ENCODE measurements at regions not wholly inside any gene's neighbourhood (a gene's known extent, or its start where the extent isn't known, plus 50 kb on each side); places are given as distances from the start of the nearest gene placed in this dataset.

GRCh38 chr1:39153684-39154083 lies 50.8 kb upstream of the MACF1 start:
- Histone ChIP-seq H3K27me3 (no peaks in the 10 kb centered on the region), H3K36me3 (no peaks in the 10 kb centered on the region), H3K27ac (peak overlapping the region; percentile 76 to 81 (median 80)), H3K4me1 (peaks cover 0 to 92% (median 80%) of the 10 kb centered on the region in 4 donors), H3K9me3 (no peaks in the 10 kb centered on the region), H3K4me3 (no peak overlapping the region)
- intact Hi-C loops (cut with DNase I), result no loop called here
- DNase-seq, result no peak
- TF ChIP-seq EP300 (IDR thresholded peaks at IDR 0.05) (no peak), POLR2AphosphoS5 (IDR thresholded peaks at IDR 0.05) (no peak), POLR2A (IDR thresholded peaks at IDR 0.05) (no peak)
- TF ChIP-seq, protein P1, sequence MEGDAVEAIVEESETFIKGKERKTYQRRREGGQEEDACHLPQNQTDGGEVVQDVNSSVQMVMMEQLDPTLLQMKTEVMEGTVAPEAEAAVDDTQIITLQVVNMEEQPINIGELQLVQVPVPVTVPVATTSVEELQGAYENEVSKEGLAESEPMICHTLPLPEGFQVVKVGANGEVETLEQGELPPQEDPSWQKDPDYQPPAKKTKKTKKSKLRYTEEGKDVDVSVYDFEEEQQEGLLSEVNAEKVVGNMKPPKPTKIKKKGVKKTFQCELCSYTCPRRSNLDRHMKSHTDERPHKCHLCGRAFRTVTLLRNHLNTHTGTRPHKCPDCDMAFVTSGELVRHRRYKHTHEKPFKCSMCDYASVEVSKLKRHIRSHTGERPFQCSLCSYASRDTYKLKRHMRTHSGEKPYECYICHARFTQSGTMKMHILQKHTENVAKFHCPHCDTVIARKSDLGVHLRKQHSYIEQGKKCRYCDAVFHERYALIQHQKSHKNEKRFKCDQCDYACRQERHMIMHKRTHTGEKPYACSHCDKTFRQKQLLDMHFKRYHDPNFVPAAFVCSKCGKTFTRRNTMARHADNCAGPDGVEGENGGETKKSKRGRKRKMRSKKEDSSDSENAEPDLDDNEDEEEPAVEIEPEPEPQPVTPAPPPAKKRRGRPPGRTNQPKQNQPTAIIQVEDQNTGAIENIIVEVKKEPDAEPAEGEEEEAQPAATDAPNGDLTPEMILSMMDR (IDR thresholded peaks at IDR 0.05), result no peak
- WGBS, 2 donors, result 86 to 88% methylated on average over 2 of the region's 2 CpGs

- Histone ChIP-seq H3K4me1 (peaks cover 0 to 92% (median 83%) of the 10 kb centered on the region in 4 donors), H3K36me3 (no peaks in the 10 kb centered on the region), H3K4me3 (no peak overlapping the region), H3K27me3 (no peaks in the 10 kb centered on the region), H3K9me3 (no peaks in the 10 kb centered on the region), H3K27ac (peak overlapping the region; percentile 76 to 81 (median 80))
- DNase-seq, result peak; percentile 86
- TF ChIP-seq EP300 (IDR thresholded peaks at IDR 0.05) (no peak), POLR2A (IDR thresholded peaks at IDR 0.05) (no peak), POLR2AphosphoS5 (IDR thresholded peaks at IDR 0.05) (peak; percentile 22 to 44 (median 31))
- TF ChIP-seq, protein P1 (IDR thresholded peaks at IDR 0.05), result no peak
- 74 to 82% methylated on average over 6 of the region's 6 CpGs for WGBS, 2 donors
- intact Hi-C loops (cut with DNase I), result no loop called here
These were observed 49.7 kb upstream of the MACF1 start for GRCh38 chr1:39154553-39155421.

Small RNA genes in the stretch of these regions (small RNA-seq; reads per million reads assigned to genes)
- gene RNA5SP44, result 0 reads per million in 3 donors
- 0 reads per million in 3 donors for gene RNU6-608P

All from sigmoid colon (tissue), 6 donors.